ENCODE measurements at regions not wholly inside any gene's neighbourhood (a gene's known extent, or its start where the extent isn't known, plus 50 kb on each side); places are given as distances from the start of the nearest gene placed in this dataset.
"Not testable (repeated sequence)": the region's sequence is repeated elsewhere in the genome, so short reads cannot be mapped to it uniquely, and the experiment has no call there.

GRCh38 chr11:130539680-130540079 lies 91.2 kb downstream of the ADAMTS15 start:
- TF ChIP-seq POLR2A, CTCF (IDR thresholded peaks at IDR 0.05): not testable (repeated sequence)
